NB4 (cell line): ENCODE measurements at regions not wholly inside any gene's neighbourhood (a gene's known extent, or its start where the extent isn't known, plus 50 kb on each side); places are given as distances from the start of the nearest gene placed in this dataset.

ENCODE experiments used
- CTCF ChIP-seq: IDR thresholded peaks from one replicate; pipeline ENCODE4 v1.5.1; 2012; ENCODE audit warnings: low read depth, low read length
- MAX ChIP-seq: IDR thresholded peaks from 2 replicates; pipeline ENCODE4 v1.6.1; 2011; ENCODE audit warnings: low read depth, low read length
- POLR2A ChIP-seq: IDR thresholded peaks from 2 replicates; pipeline ENCODE4 v1.6.1; 2011; ENCODE audit warnings: mild to moderate bottlenecking; ENCODE audit not compliant: insufficient read length; ENCODE audit errors: extremely low read depth

- TF ChIP-seq POLR2A (no peak), CTCF (no peak), MAX (no peak)
Measured at GRCh38 chr3:41000471-41000870, 198.8 kb upstream of the CTNNB1 start.
